ENCODE measurements at regions not wholly inside any gene's neighbourhood (a gene's known extent, or its start where the extent isn't known, plus 50 kb on each side); places are given as distances from the start of the nearest gene placed in this dataset.

DNA sequence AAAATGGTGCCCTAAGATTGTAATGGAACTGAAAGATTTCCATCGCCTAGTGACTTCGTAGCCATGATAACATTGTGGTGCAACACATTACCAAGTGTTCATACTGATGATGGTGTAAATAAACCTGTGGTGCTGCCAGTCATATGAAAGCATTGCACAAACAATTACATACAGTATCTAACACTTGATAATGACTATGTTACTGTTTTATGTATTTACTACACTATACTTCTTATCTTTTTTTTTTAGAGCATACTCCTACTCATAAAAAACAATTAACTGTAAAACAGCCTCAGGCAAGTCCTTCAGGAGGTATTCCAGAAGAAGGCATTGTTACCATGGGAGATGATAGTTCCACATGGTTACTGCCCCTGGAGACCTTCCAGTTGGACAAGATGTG lies 152.7 kb upstream of the EDNRA start:
- Histone ChIP-seq H3K4me2 (ENCODE audit: insufficient read depth, low read length, poor library complexity, severe bottlenecking) (no peak overlapping the region), H3K9ac (ENCODE audit: low read depth, low read length, poor library complexity) (no peak overlapping the region)
- WGBS, 2 donors (ENCODE audit: extremely low coverage in 2 of 2, insufficient read length in 2 of 2, insufficient replicate concordance in 1 of 2), result no CpG with 5 or more reads among the region's 2 CpGs

DNA sequence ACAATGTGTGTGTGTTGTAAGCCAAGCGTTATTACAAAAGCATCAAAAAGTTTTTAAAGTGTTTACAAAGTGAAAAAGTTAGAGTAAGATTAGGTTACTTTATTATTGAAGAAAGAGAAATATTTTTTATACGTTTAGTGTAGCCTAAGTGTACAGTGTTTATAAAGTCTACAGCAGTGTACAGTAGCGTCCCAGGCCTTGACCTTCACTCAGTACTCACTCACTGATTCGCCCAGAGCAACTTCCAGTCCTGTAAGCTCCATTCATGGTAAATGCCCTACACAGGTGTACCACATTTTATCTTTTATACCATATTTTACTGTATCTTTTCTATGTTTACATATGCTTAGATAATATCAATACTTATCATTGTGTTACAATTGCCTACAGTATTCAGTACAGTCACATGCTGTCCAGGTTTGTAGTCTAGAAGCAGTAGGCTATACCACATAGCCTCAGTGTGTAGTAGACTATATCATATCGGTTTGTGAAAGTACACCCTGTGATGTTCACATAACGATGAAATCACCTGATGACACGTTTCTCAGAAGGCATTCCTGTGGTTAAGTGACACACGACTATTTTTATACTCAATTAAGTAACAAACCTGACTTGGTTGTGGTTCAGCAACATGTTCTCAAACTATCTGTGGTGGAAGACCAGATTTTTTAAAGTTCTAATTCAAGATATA lies 152.0 kb upstream of the EDNRA start:
- 100% methylated on average over 1 of the region's 8 CpGs; no CpG with 5 or more reads in 1 of the 2 donors for WGBS, 2 donors (ENCODE audit: extremely low coverage in 2 of 2, insufficient read length in 2 of 2, insufficient replicate concordance in 1 of 2)
- no peaks in the 10 kb centered on the region for H3K9me3 ChIP-seq (replicated peaks in 1 of 2; ENCODE audit: control insufficient read depth in 2 of 2, insufficient read depth in 1 of 2, low read depth in 1 of 2, low read length in 2 of 2)
- peaks cover 0 to 4% of the 10 kb centered on the region in 2 donors for H3K4me1 ChIP-seq (ENCODE audit: control insufficient read depth in 2 of 2, insufficient read depth in 1 of 2, low read depth in 1 of 2, low read length in 2 of 2)
- H3K4me2 ChIP-seq (ENCODE audit: insufficient read depth, low read length, poor library complexity, severe bottlenecking), result no peak overlapping the region
- H2AK5ac ChIP-seq (ENCODE audit: low read depth, low read length), result no peak overlapping the region
- no peak overlapping the region for H3K4ac ChIP-seq (ENCODE audit: low read length)
- H4K91ac ChIP-seq (ENCODE audit: low read depth, low read length, poor library complexity), result no peak overlapping the region
- H3K14ac ChIP-seq (ENCODE audit: low read length), result no peak overlapping the region
- no peak overlapping the region for H3K18ac ChIP-seq (ENCODE audit: low read length)
- H3K4me3 ChIP-seq (ENCODE audit: low read length in 2 of 2), result no peak overlapping the region
- H3K9ac ChIP-seq (ENCODE audit: low read depth, low read length, poor library complexity), result no peak overlapping the region
- H2BK5ac ChIP-seq (ENCODE audit: low read length), result no peak overlapping the region
- no peak overlapping the region for H4K8ac ChIP-seq (ENCODE audit: low read depth, low read length)
- H2AFZ ChIP-seq (ENCODE audit: low read length), result no peak overlapping the region
- DNase-seq (ENCODE audit: low spot score), result no peak
- no peak overlapping the region for H2BK15ac ChIP-seq (ENCODE audit: low read length)
- no peak overlapping the region for H2BK12ac ChIP-seq (ENCODE audit: low read length)
- H3K27me3 ChIP-seq (ENCODE audit: control insufficient read depth in 3 of 3, insufficient read depth in 3 of 3, low read depth in 1 of 3, low read length in 3 of 3), result no peaks in the 10 kb centered on the region
- no peak overlapping the region for H3K23ac ChIP-seq (ENCODE audit: low read depth, low read length, poor library complexity)
- H2BK120ac ChIP-seq (ENCODE audit: low read depth, low read length), result no peak overlapping the region
- H3K79me1 ChIP-seq (ENCODE audit: low read depth, low read length), result no peaks in the 10 kb centered on the region
- H3K36me3 ChIP-seq (replicated peaks in 1 of 2; ENCODE audit: control insufficient read depth in 2 of 2, insufficient read depth in 2 of 2, low read length in 2 of 2), result no peaks in the 10 kb centered on the region
- no peak overlapping the region for H3K27ac ChIP-seq (replicated peaks; ENCODE audit: low read length)

More for the DNA sequence above, 152.7 kb upstream of the EDNRA start:
- Histone ChIP-seq H2AK5ac (ENCODE audit: low read depth, low read length) (no peak overlapping the region), H3K27me3 (ENCODE audit: control insufficient read depth in 3 of 3, insufficient read depth in 3 of 3, low read depth in 1 of 3, low read length in 3 of 3) (no peaks in the 10 kb centered on the region), H3K27ac (replicated peaks; ENCODE audit: low read length) (no peak overlapping the region), H2BK5ac (ENCODE audit: low read length) (no peak overlapping the region), H4K91ac (ENCODE audit: low read depth, low read length, poor library complexity) (no peak overlapping the region), H2BK12ac (ENCODE audit: low read length) (no peak overlapping the region), H2BK15ac (ENCODE audit: low read length) (no peak overlapping the region), H2AFZ (ENCODE audit: low read length) (no peak overlapping the region), H3K4me3 (ENCODE audit: low read length in 2 of 2) (no peak overlapping the region), H3K14ac (ENCODE audit: low read length) (no peak overlapping the region), H3K23ac (ENCODE audit: low read depth, low read length, poor library complexity) (no peak overlapping the region), H3K9me3 (replicated peaks in 1 of 2; ENCODE audit: control insufficient read depth in 2 of 2, insufficient read depth in 1 of 2, low read depth in 1 of 2, low read length in 2 of 2) (no peaks in the 10 kb centered on the region), H4K8ac (ENCODE audit: low read depth, low read length) (no peak overlapping the region), H3K36me3 (replicated peaks in 1 of 2; ENCODE audit: control insufficient read depth in 2 of 2, insufficient read depth in 2 of 2, low read length in 2 of 2) (no peaks in the 10 kb centered on the region), H3K18ac (ENCODE audit: low read length) (no peak overlapping the region), H3K4me1 (ENCODE audit: control insufficient read depth in 2 of 2, insufficient read depth in 1 of 2, low read depth in 1 of 2, low read length in 2 of 2) (peaks cover 0 to 4% of the 10 kb centered on the region in 2 donors), H3K4ac (ENCODE audit: low read length) (no peak overlapping the region), H2BK120ac (ENCODE audit: low read depth, low read length) (no peak overlapping the region), H3K79me1 (ENCODE audit: low read depth, low read length) (no peaks in the 10 kb centered on the region)
- DNase-seq (ENCODE audit: low spot score), result no peak

DNA sequence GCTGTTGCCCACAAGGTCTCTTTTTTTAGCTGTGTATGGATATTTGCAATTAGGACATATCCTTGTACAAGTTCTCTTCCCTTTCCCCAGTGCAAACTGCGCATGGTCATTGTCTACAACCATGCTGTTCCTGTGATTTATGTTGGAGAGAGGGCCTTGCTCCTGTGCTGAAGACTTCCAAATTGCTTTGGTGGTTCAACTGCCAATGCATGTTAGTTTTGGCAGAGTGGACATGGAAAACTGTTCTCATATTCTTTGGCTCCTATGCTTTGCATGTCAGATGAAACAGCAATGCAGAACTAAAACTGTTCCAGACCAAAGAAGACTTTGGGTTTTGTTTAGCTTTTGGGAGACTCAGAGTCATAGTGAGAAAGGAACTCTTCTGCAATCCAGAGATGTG lies 148.8 kb upstream of the EDNRA start:
- no CpG with 5 or more reads among the region's 1 CpG for WGBS, 2 donors (ENCODE audit: extremely low coverage in 2 of 2, insufficient read length in 2 of 2, insufficient replicate concordance in 1 of 2)
- Histone ChIP-seq H3K79me1 (ENCODE audit: low read depth, low read length) (no peaks in the 10 kb centered on the region), H2BK5ac (ENCODE audit: low read length) (no peak overlapping the region), H4K8ac (ENCODE audit: low read depth, low read length) (no peak overlapping the region), H2BK120ac (ENCODE audit: low read depth, low read length) (no peak overlapping the region), H3K4me2 (ENCODE audit: insufficient read depth, low read length, poor library complexity, severe bottlenecking) (no peak overlapping the region), H3K27ac (replicated peaks; ENCODE audit: low read length) (no peak overlapping the region), H2BK12ac (ENCODE audit: low read length) (no peak overlapping the region), H3K4me1 (ENCODE audit: control insufficient read depth in 2 of 2, insufficient read depth in 1 of 2, low read depth in 1 of 2, low read length in 2 of 2) (no peaks in the 10 kb centered on the region), H3K36me3 (replicated peaks in 1 of 2; ENCODE audit: control insufficient read depth in 2 of 2, insufficient read depth in 2 of 2, low read length in 2 of 2) (no peaks in the 10 kb centered on the region), H4K91ac (ENCODE audit: low read depth, low read length, poor library complexity) (no peak overlapping the region), H3K9ac (ENCODE audit: low read depth, low read length, poor library complexity) (no peak overlapping the region), H2BK15ac (ENCODE audit: low read length) (no peak overlapping the region), H3K4me3 (ENCODE audit: low read length in 2 of 2) (no peak overlapping the region), H3K9me3 (replicated peaks in 1 of 2; ENCODE audit: control insufficient read depth in 2 of 2, insufficient read depth in 1 of 2, low read depth in 1 of 2, low read length in 2 of 2) (no peaks in the 10 kb centered on the region), H3K18ac (ENCODE audit: low read length) (no peak overlapping the region), H3K4ac (ENCODE audit: low read length) (no peak overlapping the region), H3K23ac (ENCODE audit: low read depth, low read length, poor library complexity) (no peak overlapping the region), H2AK5ac (ENCODE audit: low read depth, low read length) (no peak overlapping the region), H2AFZ (ENCODE audit: low read length) (no peak overlapping the region), H3K27me3 (ENCODE audit: control insufficient read depth in 3 of 3, insufficient read depth in 3 of 3, low read depth in 1 of 3, low read length in 3 of 3) (no peaks in the 10 kb centered on the region), H3K14ac (ENCODE audit: low read length) (no peak overlapping the region)
- no peak for DNase-seq (ENCODE audit: low spot score)

DNA sequence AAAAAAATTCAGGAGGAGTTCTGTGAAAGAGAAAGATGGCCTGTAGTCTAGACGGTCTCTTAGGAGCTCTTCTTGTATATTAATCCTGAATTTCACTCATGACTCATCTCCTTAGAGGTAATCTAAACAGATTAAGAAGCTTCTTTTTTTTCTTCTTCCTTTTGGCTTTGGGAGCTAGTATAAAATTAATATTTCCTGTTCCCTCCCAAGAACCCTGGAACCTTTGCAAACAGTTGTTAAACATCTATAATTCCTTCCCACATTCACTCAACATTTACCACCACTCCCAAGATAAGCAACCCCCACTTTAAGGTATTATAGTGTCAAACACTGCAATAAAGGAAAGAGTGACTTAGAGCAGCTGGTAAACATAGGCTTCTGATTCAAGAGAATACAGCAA lies 146.4 kb upstream of the EDNRA start:
- H4K8ac ChIP-seq (ENCODE audit: low read depth, low read length), result no peak overlapping the region
- H2BK15ac ChIP-seq (ENCODE audit: low read length), result no peak overlapping the region
- H3K4ac ChIP-seq (ENCODE audit: low read length), result no peak overlapping the region
- no peak overlapping the region for H3K18ac ChIP-seq (ENCODE audit: low read length)
- no peak overlapping the region for H3K4me3 ChIP-seq (ENCODE audit: low read length in 2 of 2)
- H3K23ac ChIP-seq (ENCODE audit: low read depth, low read length, poor library complexity), result no peak overlapping the region
- no peak overlapping the region for H3K9ac ChIP-seq (ENCODE audit: low read depth, low read length, poor library complexity)
- no peaks in the 10 kb centered on the region for H3K9me3 ChIP-seq (replicated peaks in 1 of 2; ENCODE audit: control insufficient read depth in 2 of 2, insufficient read depth in 1 of 2, low read depth in 1 of 2, low read length in 2 of 2)
- no peaks in the 10 kb centered on the region for H3K27me3 ChIP-seq (ENCODE audit: control insufficient read depth in 3 of 3, insufficient read depth in 3 of 3, low read depth in 1 of 3, low read length in 3 of 3)
- no peak overlapping the region for H3K14ac ChIP-seq (ENCODE audit: low read length)
- H3K4me2 ChIP-seq (ENCODE audit: insufficient read depth, low read length, poor library complexity, severe bottlenecking), result no peak overlapping the region
- no peak overlapping the region for H2BK120ac ChIP-seq (ENCODE audit: low read depth, low read length)
- H2AK5ac ChIP-seq (ENCODE audit: low read depth, low read length), result no peak overlapping the region
- DNase-seq (ENCODE audit: low spot score), result no peak
- no peaks in the 10 kb centered on the region for H3K79me1 ChIP-seq (ENCODE audit: low read depth, low read length)
- WGBS, 2 donors (ENCODE audit: extremely low coverage in 2 of 2, insufficient read length in 2 of 2, insufficient replicate concordance in 1 of 2), result no CpG with 5 or more reads among the region's 1 CpG
- no peaks in the 10 kb centered on the region for H3K36me3 ChIP-seq (replicated peaks in 1 of 2; ENCODE audit: control insufficient read depth in 2 of 2, insufficient read depth in 2 of 2, low read length in 2 of 2)
- H2AFZ ChIP-seq (ENCODE audit: low read length), result no peak overlapping the region
- H3K27ac ChIP-seq (replicated peaks; ENCODE audit: low read length), result no peak overlapping the region
- no peak overlapping the region for H2BK5ac ChIP-seq (ENCODE audit: low read length)
- no peak overlapping the region for H4K91ac ChIP-seq (ENCODE audit: low read depth, low read length, poor library complexity)
- no peaks in the 10 kb centered on the region for H3K4me1 ChIP-seq (ENCODE audit: control insufficient read depth in 2 of 2, insufficient read depth in 1 of 2, low read depth in 1 of 2, low read length in 2 of 2)
- H2BK12ac ChIP-seq (ENCODE audit: low read length), result no peak overlapping the region

Data from neuronal stem cell (in vitro differentiated cells).